ENCODE measurements at regions not wholly inside any gene's neighbourhood (a gene's known extent, or its start where the extent isn't known, plus 50 kb on each side); places are given as distances from the start of the nearest gene placed in this dataset.

DNA sequence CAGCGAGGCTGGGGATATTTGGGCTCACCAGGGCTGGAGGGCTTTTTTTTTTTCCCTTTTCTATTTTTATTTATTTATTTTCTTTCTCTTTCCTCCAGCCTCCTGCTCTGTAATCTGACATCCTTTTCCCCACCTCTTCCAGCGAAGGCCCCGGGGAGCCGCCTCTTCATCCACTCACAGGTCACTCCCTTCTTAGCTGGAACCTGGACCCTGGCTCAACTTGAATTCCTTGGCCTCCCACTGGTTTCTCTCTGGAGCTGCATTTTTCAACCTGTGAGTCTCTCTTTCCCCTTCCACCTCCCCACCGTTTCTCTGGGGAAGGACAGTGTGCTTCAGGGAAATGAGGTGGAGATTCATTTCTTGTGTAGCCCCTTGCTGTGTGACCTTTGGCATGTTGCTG, 82.0 kb downstream of the MRM1 start:
- H3K4me3 Mint-ChIP-seq (ENCODE audit: unreplicated experiment), result no peak overlapping the region
- H3K27me3 Mint-ChIP-seq (ENCODE audit: low read depth), result peaks cover 66% of the 10 kb centered on the region
- no peaks in the 10 kb centered on the region for H3K4me1 Mint-ChIP-seq (ENCODE audit: low read depth)
- no peaks in the 10 kb centered on the region for H3K9me3 Mint-ChIP-seq (ENCODE audit: low read depth)
- peaks cover 2% of the 10 kb centered on the region for H3K36me3 Mint-ChIP-seq (ENCODE audit: low read depth)
- TF ChIP-seq, protein P1, sequence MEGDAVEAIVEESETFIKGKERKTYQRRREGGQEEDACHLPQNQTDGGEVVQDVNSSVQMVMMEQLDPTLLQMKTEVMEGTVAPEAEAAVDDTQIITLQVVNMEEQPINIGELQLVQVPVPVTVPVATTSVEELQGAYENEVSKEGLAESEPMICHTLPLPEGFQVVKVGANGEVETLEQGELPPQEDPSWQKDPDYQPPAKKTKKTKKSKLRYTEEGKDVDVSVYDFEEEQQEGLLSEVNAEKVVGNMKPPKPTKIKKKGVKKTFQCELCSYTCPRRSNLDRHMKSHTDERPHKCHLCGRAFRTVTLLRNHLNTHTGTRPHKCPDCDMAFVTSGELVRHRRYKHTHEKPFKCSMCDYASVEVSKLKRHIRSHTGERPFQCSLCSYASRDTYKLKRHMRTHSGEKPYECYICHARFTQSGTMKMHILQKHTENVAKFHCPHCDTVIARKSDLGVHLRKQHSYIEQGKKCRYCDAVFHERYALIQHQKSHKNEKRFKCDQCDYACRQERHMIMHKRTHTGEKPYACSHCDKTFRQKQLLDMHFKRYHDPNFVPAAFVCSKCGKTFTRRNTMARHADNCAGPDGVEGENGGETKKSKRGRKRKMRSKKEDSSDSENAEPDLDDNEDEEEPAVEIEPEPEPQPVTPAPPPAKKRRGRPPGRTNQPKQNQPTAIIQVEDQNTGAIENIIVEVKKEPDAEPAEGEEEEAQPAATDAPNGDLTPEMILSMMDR (IDR thresholded peaks at IDR 0.05), result no peak
- peak; percentile 27 for DNase-seq (ENCODE audit: low spot score)
- H3K27ac Mint-ChIP-seq (ENCODE audit: unreplicated experiment), result no peak overlapping the region

DNA sequence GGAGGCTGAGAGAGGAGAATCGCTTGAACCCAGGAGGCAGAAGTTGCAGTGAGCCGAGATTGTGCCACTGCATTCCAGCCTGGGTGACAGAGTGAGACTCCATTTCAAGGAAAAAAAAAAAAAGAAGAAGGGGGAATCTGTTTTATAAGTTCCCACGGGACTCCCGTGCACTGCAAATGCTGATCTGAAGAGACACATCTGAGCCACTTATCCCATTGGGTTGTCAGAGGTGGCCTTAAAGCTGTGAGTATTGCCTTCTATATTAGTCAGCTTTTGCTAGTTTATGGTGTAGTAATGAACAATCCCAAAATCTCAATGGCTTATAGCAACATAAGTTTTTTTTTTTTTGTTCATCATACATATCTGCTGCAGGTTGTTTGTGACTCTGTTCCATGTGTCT, 82.8 kb downstream of the MRM1 start:
- H3K4me1 Mint-ChIP-seq (ENCODE audit: low read depth), result no peaks in the 10 kb centered on the region
- no peak overlapping the region for H3K4me3 Mint-ChIP-seq (ENCODE audit: unreplicated experiment)
- peaks cover 65% of the 10 kb centered on the region for H3K27me3 Mint-ChIP-seq (ENCODE audit: low read depth)
- H3K27ac Mint-ChIP-seq (ENCODE audit: unreplicated experiment), result no peak overlapping the region
- peaks cover 2% of the 10 kb centered on the region for H3K36me3 Mint-ChIP-seq (ENCODE audit: low read depth)
- TF ChIP-seq, protein P1 (IDR thresholded peaks at IDR 0.05), result no peak
- no peak for DNase-seq (ENCODE audit: low spot score)
- no peaks in the 10 kb centered on the region for H3K9me3 Mint-ChIP-seq (ENCODE audit: low read depth)

DNA sequence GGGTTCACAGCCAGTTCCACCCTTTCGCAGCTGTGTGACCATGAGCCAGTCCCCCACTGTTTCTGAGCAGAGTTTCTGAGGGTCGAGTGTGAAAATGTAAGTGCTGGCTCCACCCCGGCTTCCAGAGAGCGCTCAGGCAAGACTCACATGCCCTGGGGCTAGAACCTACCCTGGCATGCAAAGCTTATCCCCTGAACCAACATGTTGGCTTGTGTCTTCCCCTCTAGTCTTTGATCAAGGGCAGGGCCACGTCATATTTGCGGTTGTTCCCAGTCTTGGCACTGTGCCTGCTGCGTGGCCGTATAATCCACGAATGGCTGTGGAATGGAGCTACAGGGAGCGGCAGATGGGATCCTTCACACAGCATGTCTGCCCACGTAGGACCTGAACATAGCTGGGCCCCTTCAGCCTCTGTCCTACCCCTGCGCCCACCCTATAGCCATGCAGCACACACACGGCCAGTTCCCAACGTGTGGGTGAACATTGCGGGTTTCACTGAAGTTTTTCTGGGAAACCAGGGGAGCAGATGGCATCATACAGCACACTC, 84.8 kb downstream of the MRM1 start:
- Mint-ChIP-seq H3K27me3 (ENCODE audit: low read depth) (peaks cover 64% of the 10 kb centered on the region), H3K9me3 (ENCODE audit: low read depth) (no peaks in the 10 kb centered on the region), H3K27ac (ENCODE audit: unreplicated experiment) (no peak overlapping the region), H3K4me3 (ENCODE audit: unreplicated experiment) (no peak overlapping the region), H3K36me3 (ENCODE audit: low read depth) (peaks cover 2% of the 10 kb centered on the region), H3K4me1 (ENCODE audit: low read depth) (no peaks in the 10 kb centered on the region)
- TF ChIP-seq, protein P1 (IDR thresholded peaks at IDR 0.05), result no peak
- DNase-seq (ENCODE audit: low spot score), result peak; percentile 65

DNA sequence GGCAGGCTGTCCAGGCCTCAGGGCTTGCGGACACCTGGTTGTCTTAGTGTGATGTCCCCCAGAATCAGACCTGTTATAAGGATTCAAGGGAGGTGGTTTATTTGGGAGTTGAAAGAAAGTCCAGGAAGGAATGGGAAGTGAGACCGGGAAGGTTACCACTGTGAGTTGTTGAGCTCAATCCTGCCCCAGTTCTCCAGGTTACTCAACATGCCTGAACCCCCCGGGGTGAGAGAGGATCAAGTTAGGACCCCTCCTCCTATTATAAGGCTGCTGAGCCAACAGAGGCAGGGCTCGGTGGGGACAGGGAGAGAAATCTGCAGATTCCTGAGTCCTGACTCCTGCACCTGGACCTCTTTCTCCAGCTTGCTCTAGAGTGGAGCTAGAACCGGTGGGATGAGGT, 86.4 kb downstream of the MRM1 start:
- H3K27me3 Mint-ChIP-seq (ENCODE audit: low read depth), result peaks cover 66% of the 10 kb centered on the region
- H3K27ac Mint-ChIP-seq (ENCODE audit: unreplicated experiment), result no peak overlapping the region
- peak; percentile 20 for DNase-seq (ENCODE audit: low spot score)
- no peaks in the 10 kb centered on the region for H3K4me1 Mint-ChIP-seq (ENCODE audit: low read depth)
- TF ChIP-seq, protein P1 (IDR thresholded peaks at IDR 0.05), result no peak
- H3K9me3 Mint-ChIP-seq (ENCODE audit: low read depth), result no peaks in the 10 kb centered on the region
- peaks cover 2% of the 10 kb centered on the region for H3K36me3 Mint-ChIP-seq (ENCODE audit: low read depth)
- H3K4me3 Mint-ChIP-seq (ENCODE audit: unreplicated experiment), result no peak overlapping the region

DNA sequence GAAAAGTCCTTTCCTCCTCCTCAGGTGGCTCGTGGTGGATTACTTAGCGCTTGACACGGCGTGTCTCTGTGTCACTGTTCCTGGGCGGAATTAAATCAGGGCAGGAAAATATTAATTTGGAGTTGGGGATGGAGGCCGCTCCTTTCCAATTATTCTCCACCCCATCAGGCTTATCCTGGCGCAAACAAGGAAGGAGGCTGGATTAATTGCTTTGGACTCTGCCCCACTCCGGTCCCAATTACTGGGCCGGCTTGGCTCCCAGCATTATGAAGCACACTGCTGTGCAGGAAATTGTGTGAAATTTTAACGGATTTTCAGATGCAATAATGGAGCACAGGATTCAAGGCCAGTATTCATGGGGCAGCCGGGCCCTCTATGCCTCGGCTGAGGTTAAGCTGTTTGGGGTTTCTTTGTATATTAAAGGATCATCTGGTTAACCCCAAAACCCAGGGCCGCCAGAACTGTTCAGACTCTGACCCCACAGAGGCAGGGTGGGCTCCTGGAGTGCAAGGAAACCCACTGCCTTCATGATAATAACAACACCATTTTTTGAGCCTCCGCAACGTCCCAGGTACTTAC, 87.8 kb downstream of the MRM1 start:
- Mint-ChIP-seq H3K9me3 (ENCODE audit: low read depth) (no peaks in the 10 kb centered on the region), H3K27me3 (ENCODE audit: low read depth) (peaks cover 64% of the 10 kb centered on the region), H3K36me3 (ENCODE audit: low read depth) (peaks cover 2% of the 10 kb centered on the region), H3K4me3 (ENCODE audit: unreplicated experiment) (no peak overlapping the region), H3K4me1 (ENCODE audit: low read depth) (no peaks in the 10 kb centered on the region), H3K27ac (ENCODE audit: unreplicated experiment) (no peak overlapping the region)
- DNase-seq (ENCODE audit: low spot score), result peak; percentile 11
- TF ChIP-seq, protein P1 (IDR thresholded peaks at IDR 0.05), result no peak
